Adrenal gland (tissue), 5 donors: ENCODE measurements at regions not wholly inside any gene's neighbourhood (a gene's known extent, or its start where the extent isn't known, plus 50 kb on each side); places are given as distances from the start of the nearest gene placed in this dataset.

Experiments used
- POLR2A ChIP-seq, 2 donors: fragments of 450-650 bp; IDR thresholded peaks; one replicate each; pipeline ENCODE4 v1.6.1; 2017; ENCODE audit warnings: antibody characterized with exemption in 2 of 2, mild to moderate bottlenecking in 2 of 2, moderate library complexity in 1 of 2
- TF ChIP-seq, protein P1 (sequence below), 6 experiments: fragments of 450-650 bp in 4 of 6; fragments of 200-600 bp in 2 of 6; sonication (generic) in 1 of 6; IDR thresholded peaks; 1 replicate in 5 of 6; 2 replicates in 1 of 6; pipeline versions ENCODE4 v1.5.1 to v1.8.0; 2016 to 2021; ENCODE audit warnings: antibody characterized with exemption in 6 of 6, mild to moderate bottlenecking in 2 of 6, moderate library complexity in 1 of 6
- donor health status: DM: no; HTN: no; CAD: no.

DNA sequence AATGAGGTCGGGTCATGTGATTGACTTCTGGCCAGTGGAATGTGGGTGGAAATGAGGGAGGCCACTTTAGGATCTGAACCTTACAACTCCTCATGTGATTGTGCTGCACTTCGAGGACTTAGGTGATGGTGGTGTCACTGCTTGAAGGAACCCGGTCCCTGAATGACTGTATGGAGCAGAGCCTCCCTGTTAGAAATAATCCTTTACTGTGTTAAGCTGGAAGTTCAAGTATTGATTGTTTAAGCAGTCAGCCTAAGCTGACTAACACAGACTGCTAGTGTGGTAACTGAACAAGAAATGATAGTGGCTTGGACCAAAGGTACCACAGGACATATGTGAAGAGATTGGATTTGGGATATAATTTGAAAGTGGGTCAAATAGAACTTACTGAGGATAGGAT, 138.0 kb downstream of the OPN5 start:
- TF ChIP-seq, protein P1, sequence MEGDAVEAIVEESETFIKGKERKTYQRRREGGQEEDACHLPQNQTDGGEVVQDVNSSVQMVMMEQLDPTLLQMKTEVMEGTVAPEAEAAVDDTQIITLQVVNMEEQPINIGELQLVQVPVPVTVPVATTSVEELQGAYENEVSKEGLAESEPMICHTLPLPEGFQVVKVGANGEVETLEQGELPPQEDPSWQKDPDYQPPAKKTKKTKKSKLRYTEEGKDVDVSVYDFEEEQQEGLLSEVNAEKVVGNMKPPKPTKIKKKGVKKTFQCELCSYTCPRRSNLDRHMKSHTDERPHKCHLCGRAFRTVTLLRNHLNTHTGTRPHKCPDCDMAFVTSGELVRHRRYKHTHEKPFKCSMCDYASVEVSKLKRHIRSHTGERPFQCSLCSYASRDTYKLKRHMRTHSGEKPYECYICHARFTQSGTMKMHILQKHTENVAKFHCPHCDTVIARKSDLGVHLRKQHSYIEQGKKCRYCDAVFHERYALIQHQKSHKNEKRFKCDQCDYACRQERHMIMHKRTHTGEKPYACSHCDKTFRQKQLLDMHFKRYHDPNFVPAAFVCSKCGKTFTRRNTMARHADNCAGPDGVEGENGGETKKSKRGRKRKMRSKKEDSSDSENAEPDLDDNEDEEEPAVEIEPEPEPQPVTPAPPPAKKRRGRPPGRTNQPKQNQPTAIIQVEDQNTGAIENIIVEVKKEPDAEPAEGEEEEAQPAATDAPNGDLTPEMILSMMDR (IDR thresholded peaks at IDR 0.05): no peak
- no peak for TF ChIP-seq POLR2A (IDR thresholded peaks at IDR 0.05)
